Kidney glomerular epithelial cell (primary cell): ENCODE measurements at regions not wholly inside any gene's neighbourhood (a gene's known extent, or its start where the extent isn't known, plus 50 kb on each side); places are given as distances from the start of the nearest gene placed in this dataset.
A peak's percentile ranks its signal among the peaks of the same experiment; 100 is the strongest.

ENCODE experiments used
- DNase-seq: peaks from one replicate; lab custom pipeline; 2025; lab: John Stamatoyannopoulos, UW

DNA sequence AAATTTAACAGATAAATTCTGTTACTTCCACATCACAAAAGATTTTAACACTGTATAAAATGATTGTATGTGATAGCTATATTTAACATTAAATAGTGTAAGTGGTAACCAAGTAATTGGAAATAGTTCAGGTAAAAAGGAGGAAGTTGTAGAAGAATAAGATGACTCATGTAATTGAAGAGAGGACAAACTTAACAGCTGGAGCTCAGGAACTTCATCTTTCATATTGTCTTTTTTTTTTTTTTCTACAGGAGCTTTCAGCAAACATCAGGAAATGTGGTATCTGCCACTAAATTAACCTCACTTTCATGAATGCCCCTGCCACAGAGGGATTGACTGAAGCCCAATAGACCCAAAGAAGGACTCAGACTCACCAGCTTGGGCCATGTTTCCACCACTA lies 188.4 kb upstream of the VEGFC start:
- no peak for DNase-seq

DNA sequence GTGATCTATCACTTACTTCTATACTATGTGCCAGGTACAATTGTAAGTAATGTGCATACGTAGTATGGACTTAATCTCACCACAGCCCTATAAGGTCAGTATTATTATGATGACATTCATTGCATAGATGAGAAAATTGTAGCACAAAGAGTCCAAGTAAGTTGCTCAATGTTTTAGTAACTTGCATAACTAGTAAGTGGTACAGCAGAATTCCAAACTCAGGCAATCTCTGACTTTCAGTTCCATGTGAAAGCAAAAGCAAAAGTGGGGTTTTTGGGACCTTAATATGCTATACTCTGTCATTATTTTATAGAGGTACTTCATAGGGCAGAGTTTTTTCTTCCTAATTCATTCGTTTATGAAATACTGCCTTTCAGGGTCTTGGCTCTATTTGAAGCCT lies 188.8 kb upstream of the VEGFC start:
- DNase-seq = no peak

DNA sequence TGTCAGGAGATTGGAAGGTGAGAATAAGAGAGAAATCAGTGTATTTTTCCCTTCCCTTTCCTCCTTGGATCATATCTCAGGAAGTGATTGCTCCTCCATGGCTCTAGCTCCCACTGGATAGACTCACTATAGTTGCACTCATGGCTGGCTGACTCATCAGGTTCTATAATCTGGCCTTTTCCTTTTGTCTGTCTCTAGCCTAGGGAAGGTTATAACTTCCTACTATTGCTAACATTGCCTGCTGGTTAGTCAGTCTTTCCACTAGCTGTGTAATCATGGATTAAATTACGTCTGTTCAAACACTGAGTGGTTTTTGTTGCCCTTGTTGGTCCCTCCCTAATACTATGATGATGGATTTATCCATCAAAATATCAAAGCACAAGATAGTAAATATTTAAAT lies 195.5 kb upstream of the VEGFC start:
- peak; percentile 72 for DNase-seq

DNA sequence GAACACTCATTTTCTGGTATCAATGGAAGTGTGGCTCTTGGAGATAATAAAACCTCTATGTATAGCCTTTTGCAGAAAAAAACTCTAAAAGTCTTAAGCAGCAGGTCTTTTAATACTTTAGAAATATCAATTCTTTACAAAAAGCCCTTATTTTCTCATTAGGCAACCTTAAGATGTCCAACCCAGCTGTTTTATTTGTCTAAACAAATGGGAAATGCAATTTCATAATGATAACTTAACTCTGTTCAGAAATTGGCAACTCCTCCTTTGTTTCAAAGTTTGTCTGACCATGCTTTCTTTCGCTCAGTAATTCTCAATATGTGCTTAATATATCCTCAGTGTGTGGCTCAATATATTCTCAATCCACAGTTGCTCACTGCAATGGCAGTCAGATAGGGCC lies 196.5 kb upstream of the VEGFC start:
- no peak for DNase-seq

DNA sequence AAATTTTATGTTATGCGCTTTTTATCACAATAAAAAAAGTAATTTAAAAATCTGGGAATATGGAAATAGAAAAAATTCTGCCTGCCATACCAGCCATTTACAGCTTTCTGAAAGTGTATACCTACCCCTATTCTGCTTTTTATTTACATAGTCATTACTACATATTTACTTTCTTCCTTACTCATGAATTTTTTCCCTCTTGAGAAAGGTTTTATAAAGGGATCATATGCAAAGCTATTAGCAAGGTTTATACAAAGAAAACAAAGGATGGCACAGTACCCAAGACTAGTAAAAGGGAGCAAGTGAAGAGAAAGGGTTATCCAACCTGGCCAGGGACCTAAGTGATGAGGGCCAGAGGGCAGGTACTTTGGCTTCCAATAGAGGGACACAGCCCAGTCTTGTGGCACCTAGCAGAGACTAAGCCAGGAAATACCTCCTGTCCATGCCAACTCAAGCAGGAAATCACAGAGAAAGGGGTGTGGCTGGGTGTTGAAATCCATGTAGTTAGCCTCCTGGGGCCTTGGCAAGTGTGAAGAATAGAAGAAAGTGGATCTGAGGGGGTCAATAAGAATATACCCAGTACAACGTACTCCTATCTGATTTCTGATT lies 207.3 kb upstream of the VEGFC start:
- no peak for DNase-seq

DNA sequence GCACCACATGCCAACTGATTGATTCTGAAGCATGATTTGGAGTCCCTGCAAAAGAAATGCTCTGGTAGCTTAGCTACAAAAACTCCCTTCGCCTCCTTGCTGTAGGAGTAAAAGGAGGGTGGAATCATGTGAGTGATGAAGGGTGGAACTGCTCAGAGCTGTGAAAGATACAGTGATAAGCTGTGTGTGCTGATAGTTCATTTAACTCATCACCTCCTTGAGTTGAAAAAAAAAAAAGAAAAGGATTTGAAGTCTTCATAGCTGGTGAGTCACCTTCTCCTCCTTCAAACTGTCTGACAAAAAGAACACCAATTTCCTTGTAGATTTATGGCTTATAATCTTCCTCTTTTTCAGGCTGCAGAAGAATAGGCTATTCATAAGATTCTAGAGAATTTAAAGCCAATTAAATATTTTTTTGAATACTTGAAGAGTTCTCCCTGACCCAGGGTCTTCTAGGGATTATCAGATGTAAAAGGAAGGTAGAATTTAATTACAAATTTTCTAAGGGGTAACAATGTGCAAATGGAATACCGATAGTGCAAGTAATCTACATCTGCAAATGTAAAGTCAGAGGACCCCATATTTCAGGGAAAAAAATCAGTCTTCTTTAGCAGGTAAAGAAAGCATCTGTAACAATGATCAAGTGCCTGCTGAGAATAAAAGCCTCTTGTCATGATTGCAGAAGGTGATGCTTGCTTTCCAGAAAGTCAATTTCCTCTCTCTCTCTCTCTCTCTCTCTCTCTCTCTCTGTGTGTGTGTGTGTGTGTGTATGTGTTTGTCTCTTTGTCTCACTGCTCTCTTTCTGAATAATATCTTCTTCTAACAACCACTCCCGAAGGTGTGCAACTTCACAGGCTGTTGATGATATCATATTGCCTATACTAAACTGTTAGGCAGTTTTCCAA lies 208.8 kb upstream of the VEGFC start:
- peak; percentile 66 for DNase-seq

DNA sequence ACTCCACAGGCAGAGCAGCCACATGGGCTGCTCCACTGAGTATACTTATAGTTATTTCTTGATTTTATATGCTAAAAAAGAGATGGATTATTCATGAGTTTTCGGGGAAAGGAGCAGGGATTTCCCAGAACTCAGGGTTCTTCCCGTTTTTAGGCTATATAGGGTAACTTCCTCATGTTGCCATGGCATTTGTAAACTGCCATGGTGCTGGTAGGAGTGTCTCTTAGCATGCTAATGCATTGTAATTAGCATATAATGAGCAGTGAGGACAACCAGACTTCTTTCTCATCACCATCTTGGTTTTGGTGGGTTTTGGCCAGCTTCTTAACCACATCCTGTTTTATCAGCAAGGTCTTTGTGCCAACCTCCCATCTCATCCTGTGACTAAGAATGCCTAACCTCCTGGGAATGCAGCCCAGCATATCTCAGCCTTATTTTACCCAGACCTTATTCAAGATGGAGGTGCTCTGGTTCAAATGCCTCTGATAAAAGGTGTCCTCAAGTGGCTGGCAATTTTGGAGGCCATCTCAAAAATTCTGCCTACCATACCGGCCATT lies 213.0 kb upstream of the VEGFC start:
- no peak for DNase-seq

DNA sequence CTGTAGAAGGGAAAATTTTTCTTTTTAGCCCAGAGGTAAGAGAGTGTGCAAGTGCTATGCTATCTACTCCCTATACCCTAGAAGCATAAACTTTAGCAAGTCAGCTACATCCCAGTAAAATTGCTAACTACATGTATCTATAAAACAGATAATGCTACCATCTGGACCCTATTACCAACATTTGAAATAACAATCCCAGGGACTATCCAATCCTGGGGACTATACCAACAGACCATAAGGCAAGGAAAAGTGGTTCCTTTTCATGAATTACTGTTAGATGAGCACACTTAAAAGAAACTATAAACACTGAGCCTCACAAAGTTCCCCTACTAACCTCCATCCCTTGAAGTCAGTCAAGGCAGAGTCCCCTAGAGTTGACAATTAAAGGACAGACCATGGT lies 213.6 kb upstream of the VEGFC start:
- DNase-seq = no peak

DNA sequence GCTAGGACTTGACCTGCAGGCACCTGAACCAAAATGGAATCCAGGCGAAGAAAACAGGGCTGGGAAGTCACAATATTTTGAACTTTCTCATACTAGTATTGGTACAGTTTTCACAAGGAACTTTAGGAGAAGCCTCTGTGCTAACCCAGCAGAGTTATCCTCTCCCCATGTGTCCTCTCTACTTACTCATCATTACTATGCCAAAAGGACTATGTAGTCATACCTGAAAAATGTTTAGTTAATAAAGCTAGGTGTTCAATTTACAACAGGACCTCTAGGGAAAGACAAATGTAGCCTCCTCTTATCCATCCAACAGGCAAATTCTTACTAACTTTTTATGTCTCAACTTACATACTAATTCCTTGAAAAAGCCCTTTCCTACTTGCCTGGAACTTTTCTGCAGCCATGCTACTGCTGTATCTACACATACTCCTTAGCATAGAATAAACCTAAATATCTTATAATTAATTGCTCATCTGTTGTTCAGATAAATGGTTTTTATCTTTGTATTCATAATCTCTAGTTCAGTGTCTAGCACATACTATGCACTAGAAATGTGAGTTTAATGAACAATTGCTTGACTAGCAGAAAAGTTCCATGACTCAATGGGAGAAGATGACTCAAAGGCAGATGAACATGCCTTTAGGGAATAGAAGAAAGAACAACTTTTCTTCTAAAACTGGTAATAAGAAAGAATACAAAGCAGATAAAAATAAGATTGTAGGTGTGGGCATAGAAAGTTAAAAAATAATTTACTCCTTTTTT lies 215.5 kb upstream of the VEGFC start:
- DNase-seq = peak; percentile 13

DNA sequence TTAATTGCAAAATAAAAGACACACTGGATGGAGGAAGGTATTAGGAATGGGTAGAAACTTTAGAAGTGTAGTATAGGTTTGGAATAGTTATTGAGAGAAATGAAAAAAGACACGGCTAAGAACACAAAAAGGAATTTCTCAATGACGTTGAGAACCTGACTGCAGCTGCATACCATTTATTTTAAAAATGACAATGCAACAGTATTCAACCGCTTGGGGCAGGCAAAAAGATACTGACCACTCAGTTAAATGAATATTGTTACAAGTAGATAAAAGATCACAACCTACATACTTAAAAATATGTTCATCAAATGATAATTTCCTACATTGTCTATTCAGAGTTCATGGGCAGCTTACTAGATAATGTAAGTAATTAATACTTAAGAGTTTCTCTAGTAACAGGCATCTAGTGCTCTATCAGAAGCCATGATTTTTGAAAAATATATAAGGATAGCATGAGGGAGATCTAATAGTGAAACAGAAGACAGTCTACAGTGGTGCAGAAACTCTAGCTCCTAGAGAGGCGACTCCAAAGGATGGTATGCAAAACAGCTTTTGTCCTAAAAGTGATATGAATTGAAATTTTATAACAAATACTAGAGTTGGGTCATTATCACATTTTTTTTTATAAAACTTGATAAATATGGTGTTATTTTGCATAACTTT lies 216.2 kb upstream of the VEGFC start:
- no peak for DNase-seq

DNA sequence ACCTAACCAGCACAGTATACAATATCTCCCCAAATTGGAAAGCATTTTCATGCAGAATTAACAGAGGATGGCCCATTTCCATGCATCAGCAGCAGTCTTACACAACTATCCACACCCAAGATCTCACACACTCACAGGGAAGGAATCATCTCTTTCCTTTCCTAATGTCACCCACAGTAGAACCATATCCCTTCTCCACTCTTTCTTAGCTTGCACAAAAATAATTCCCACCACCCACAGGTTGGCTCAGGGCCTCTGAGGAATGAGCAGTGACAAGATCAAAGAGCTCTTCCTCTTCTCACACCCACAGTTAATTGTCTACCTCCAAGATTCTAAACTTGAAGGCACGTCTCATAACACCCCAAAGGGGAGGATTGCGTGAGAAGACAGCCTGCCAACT lies 217.7 kb upstream of the VEGFC start:
- no peak for DNase-seq

DNA sequence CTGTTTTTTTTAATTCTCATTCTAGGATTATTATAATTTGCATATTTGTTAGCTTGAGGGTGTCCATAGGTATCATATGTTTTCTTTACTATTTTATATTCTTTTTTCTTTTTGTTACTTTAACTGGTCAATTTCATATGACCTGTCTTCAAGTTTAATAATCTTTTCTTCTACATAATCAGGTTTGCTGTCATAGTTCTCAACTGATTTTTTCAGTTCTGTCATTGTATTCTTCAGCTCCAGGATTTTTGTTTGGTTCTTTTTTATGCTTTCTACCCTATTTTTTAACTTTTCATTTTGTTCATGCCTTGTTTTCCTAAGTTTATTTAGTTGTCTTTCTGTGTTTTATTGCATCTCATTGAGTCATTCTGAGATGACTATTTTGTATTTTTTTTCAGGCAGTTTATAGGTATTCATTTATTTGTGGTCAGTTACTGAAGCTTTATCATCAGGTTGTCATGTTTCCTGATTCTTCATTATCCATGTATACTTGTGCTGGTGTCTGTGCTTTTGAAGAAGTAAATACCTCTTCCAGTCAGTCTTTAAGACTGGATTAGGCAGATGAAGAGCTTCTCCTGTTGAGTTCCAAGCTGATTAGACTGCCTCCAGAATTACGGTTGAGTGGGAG lies 220.3 kb upstream of the VEGFC start:
- DNase-seq = no peak

DNA sequence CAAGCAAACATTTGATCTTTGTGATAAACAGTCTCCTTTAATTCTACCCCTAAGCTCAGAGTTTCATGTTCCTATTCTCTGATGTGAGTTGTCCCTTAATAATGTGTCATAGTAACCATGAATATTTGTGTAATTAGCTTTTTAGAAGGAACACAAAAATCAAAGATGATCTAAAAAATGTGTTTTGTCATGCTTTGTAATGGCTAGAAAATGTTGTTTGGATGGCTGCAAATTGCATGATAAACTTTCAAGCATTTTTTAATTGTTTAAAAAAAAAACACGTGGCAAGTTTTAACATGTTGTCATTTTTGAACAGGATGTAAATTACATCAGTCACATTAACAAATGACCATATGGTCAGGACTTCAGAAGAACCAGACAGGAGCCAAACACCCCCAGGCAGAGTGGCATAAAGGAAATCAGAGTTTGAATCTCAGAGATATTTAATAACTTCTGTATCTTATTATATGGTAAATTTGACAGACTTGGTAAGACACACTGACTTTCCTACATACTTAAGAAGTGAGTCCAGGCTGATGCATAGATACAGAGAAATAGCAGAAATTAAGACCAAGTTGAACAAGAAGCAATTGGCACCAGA lies 223.9 kb upstream of the VEGFC start:
- no peak for DNase-seq

DNA sequence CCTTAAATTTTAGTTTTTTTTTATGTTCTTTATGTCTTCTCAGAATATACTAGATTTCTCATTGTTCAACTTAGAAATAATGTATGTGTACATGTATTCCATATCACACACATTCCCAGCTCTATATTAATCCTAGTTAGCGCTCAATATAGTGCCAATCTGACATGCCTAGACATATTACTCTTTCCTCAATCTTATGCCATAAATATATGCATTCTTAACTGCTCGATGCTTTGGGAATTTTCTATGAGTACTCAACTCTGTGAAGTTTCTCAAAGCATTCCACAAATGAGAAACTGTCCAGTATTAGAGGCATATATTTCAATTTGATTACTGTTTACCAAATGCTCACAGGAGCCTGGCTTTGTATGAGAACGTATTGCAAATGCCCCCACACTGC lies 231.2 kb upstream of the VEGFC start:
- no peak for DNase-seq

DNA sequence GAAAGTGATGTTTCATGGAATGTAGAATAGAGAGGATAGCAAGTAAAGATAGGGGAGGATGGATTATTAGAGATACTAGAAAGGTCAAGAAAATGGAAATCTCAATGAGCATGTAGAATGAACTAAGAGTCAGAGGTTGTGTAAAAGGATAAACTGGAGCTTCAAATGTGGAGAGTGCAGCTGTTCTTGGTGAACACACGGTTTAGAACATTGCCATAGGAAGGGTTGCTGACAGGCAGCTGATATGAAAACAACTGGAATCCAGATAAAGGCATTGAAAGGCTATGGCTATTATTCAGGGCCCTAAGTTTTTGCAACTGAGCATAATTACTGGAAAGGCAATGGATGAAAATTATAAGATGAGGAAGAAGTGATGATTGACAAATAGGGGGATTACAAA lies 239.6 kb upstream of the VEGFC start:
- DNase-seq = no peak

DNA sequence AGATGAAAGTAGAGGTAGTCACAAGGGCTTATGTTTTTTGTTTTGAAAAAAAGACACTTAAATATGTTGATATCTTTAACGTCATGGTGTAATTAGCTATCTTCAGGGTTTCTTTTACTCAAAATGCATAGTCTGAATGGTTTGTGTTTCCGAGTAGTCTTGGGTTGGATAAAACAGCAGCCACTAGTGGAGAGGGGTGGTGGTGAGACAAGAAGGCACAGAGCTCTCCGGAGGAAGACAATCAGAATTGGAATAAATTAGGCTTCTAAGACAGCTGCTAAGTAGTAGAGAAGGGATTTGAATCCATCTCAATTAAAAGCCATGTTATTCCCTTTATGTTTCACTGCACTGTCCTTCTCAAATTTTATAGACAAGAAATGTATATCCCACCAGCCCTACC lies 240.4 kb upstream of the VEGFC start:
- no peak for DNase-seq

DNA sequence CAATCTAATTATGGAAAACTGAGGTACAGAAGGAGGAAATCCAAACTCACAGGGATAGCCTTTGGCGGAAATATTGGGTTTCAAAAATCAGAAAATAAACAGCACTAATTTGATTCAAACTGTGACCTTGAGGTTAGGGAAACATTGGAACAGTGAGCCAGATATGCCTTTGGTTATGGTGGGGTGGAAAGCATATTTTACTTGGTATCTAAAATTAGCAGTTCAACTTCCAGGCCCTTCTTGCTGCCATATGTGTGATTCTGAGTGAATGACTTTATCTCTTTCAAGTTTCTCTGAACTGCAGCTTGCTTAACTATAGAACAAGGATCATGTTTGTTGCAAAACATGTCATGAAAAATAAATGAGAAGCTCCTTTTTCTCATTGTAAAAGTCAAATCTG lies 240.9 kb upstream of the VEGFC start:
- DNase-seq = no peak

DNA sequence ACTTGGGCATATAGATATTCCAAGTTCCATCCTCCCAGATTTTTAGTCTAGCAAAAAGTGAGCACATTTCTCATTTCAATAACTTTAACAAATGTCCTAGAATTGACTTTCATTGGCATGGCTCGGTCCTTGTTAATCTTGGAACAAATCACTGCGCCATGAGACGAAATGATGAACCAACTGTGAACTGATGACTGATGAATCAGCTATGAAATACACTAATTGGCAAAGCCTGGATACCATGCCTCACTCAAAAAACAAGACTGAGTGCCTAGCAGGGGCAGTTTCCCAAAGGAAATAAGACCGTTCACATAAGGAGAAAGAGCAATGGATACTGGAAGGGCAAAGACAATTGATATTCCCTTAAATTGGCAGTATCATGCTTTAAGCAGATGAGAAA lies 248.6 kb upstream of the VEGFC start:
- DNase-seq = no peak

DNA sequence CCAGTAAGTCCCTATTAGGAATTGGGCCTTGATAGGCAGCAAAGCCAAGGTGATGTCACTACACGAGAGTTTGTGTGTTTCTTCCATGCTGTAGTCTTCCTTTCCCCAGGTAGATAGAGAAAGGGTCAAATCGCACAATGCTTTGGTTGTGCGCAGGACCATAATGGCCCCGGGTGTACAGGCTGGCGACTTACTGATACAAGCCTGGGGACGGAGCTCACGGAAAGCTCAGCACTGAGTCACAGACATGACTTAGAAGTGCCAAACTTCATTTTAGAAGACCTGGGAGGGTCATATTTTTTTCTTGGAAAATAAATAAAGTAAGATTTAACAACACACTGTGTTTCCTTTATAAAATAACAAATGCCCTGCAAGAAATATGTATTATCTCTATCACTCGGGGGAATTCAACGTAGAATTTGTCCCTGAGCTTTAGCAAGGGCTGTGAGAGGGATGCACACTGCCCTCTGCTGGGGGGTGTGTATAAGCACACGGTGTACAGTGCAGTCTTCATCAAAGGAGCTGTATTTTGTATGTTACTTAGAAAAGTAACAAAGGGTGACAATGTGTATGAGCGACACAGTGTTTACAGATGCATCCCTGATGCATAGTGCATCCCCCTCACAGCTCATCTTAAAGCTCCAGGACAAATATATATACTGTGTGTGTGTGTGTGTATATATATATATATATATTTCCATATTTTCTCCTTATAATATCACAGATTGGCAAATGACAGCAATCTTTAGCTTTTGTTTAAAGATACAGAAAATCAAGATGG lies 254.5 kb upstream of the VEGFC start:
- DNase-seq = peak; percentile 64

DNA sequence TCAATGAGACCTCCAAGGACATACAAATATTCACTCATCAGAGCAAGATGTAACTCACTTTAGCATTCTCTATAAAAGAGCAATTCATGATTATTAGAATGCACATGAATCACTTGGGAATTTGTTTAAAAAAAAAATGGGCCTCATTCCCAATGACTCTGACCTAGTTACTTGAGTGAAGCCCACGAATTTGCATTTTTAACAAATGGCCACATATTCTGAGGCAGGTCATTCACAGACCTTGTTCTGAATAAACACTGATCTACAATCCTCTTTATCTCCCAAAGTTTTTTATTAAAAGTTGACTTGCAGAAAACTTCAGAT lies 255.1 kb upstream of the VEGFC start:
- no peak for DNase-seq
